GM23338 (cell line): ENCODE measurements at regions not wholly inside any gene's neighbourhood (a gene's known extent, or its start where the extent isn't known, plus 50 kb on each side); places are given as distances from the start of the nearest gene placed in this dataset.

Experiments used
- ATAC-seq: fragments of 200-7000 bp; cut with Tn5 transposase; 3 replicates; pipeline ENCODE4 v1.9.1; 2020
- DNase-seq: peaks from one replicate; pipeline ENCODE4 v3.0.0-alpha.2; 2015; ENCODE audit warnings: low spot score
- H2AFZ ChIP-seq: fragments of 200-600 bp; sonication (generic); 2 replicates; pipeline ENCODE4 v1.8.0; 2016; ENCODE audit warnings: antibody characterized with exemption, mild to moderate bottlenecking, moderate library complexity
- H3F3A ChIP-seq: fragments of 200-600 bp; sonication (generic); replicated peaks from 2 replicates; pipeline ENCODE4 v1.8.0; 2017; ENCODE audit warnings: antibody characterized with exemption, mixed run types, low read depth
- H3K27ac ChIP-seq: fragments of 200-600 bp; sonication (generic); 2 replicates; pipeline ENCODE4 v1.6.1; 2016; ENCODE audit warnings: low read depth
- H3K27me3 ChIP-seq: fragments of 200-600 bp; sonication (generic); 2 replicates; pipeline ENCODE4 v1.8.0; 2016; ENCODE audit warnings: mild to moderate bottlenecking, mixed run types, moderate library complexity; ENCODE audit not compliant: insufficient read depth
- H3K36me3 ChIP-seq: fragments of 200-600 bp; sonication (generic); 2 replicates; pipeline ENCODE4 v1.8.0; 2016; ENCODE audit warnings: mild to moderate bottlenecking; ENCODE audit not compliant: insufficient read depth
- H3K4me1 ChIP-seq: fragments of 200-600 bp; sonication (generic); 2 replicates; pipeline ENCODE4 v1.8.0; 2016; ENCODE audit warnings: mild to moderate bottlenecking, moderate library complexity; ENCODE audit not compliant: insufficient read depth
- H3K4me2 ChIP-seq: fragments of 200-600 bp; sonication (generic); 2 replicates; pipeline ENCODE4 v1.7.1; 2017; ENCODE audit warnings: mixed run types
- H3K4me3 ChIP-seq: fragments of 200-600 bp; sonication (generic); 2 replicates; pipeline ENCODE4 v1.6.1; 2016; ENCODE audit warnings: mixed run types
- H3K79me2 ChIP-seq: fragments of 200-600 bp; sonication (generic); replicated peaks from 2 replicates; pipeline ENCODE4 v1.8.0; 2017; ENCODE audit warnings: mild to moderate bottlenecking; ENCODE audit not compliant: insufficient read depth
- H3K9me2 ChIP-seq: fragments of 200-600 bp; sonication (generic); 2 replicates; pipeline ENCODE4 v1.8.0; 2017; ENCODE audit not compliant: insufficient read depth
- H4K20me1 ChIP-seq: fragments of 200-600 bp; sonication (generic); replicated peaks from 2 replicates; pipeline ENCODE4 v1.8.0; 2017; ENCODE audit warnings: mild to moderate bottlenecking; ENCODE audit not compliant: insufficient read depth
- H3K27ac Mint-ChIP-seq: 2 replicates; pipeline ENCODE4 v1.8.0; 2020; ENCODE audit warnings: inconsistent platforms, mild to moderate bottlenecking, moderate library complexity, mixed read lengths
- H3K27me3 Mint-ChIP-seq: 3 replicates; pipeline ENCODE4 v1.8.0; 2022; ENCODE audit warnings: low read depth, mild to moderate bottlenecking, moderate library complexity, mixed read lengths, inconsistent platforms; ENCODE audit not compliant: insufficient read depth, poor library complexity
- H3K36me3 Mint-ChIP-seq: 3 replicates; pipeline ENCODE4 v1.8.0; 2021; ENCODE audit warnings: low read depth, mild to moderate bottlenecking, inconsistent platforms, moderate library complexity, mixed read lengths
- H3K4me1 Mint-ChIP-seq: 3 replicates; pipeline ENCODE4 v1.8.0; 2020; ENCODE audit warnings: mild to moderate bottlenecking, inconsistent platforms, mixed read lengths
- H3K4me3 Mint-ChIP-seq: 3 replicates; pipeline ENCODE4 v1.8.0; 2021; ENCODE audit warnings: moderate library complexity, mild to moderate bottlenecking, inconsistent platforms, mixed read lengths
- H3K9me3 Mint-ChIP-seq: 3 replicates; pipeline ENCODE4 v1.8.0; 2020; ENCODE audit warnings: moderate library complexity, mild to moderate bottlenecking, inconsistent platforms, mixed read lengths
- CREB1 ChIP-seq: fragments of 250-450 bp; sonication (Bioruptor Pico); IDR thresholded peaks from 2 replicates; pipeline ENCODE4 v1.5.0; 2020; ENCODE audit warnings: low read depth, mild to moderate bottlenecking, moderate library complexity
- EZH2phosphoT487 ChIP-seq: fragments of 200-600 bp; sonication (generic); IDR thresholded peaks from one replicate; pipeline ENCODE4 v1.8.1; 2018; ENCODE audit warnings: antibody characterized with exemption; ENCODE audit not compliant: unreplicated experiment
- NANOG ChIP-seq: IDR thresholded peaks from 2 replicates; pipeline ENCODE4 v1.6.1; 2016; ENCODE audit warnings: antibody characterized with exemption, borderline replicate concordance
- POLR2AphosphoS5 ChIP-seq: IDR thresholded peaks from 2 replicates; pipeline ENCODE4 v1.6.1; 2016; ENCODE audit warnings: antibody characterized with exemption, low read depth
- STAT1 ChIP-seq: IDR thresholded peaks from one replicate; pipeline ENCODE4 v1.6.1; 2016; ENCODE audit warnings: antibody characterized with exemption; ENCODE audit not compliant: unreplicated experiment
- ZNF114 ChIP-seq: fragments of 250-450 bp; sonication (Bioruptor Pico); IDR thresholded peaks from 2 replicates; pipeline ENCODE4 v1.5.0; 2020; ENCODE audit warnings: mild to moderate bottlenecking, moderate library complexity
- ZNF331 ChIP-seq: fragments of 250-450 bp; sonication (Bioruptor Pico); IDR thresholded peaks from 2 replicates; pipeline ENCODE4 v1.5.0; 2020; ENCODE audit warnings: low read depth, mild to moderate bottlenecking, moderate library complexity
- TF ChIP-seq, protein P1 (sequence below): fragments of 250-450 bp; sonication (Bioruptor Pico); IDR thresholded peaks from 2 replicates; pipeline ENCODE4 v1.5.0; 2020; ENCODE audit warnings: mild to moderate bottlenecking, moderate library complexity

DNA sequence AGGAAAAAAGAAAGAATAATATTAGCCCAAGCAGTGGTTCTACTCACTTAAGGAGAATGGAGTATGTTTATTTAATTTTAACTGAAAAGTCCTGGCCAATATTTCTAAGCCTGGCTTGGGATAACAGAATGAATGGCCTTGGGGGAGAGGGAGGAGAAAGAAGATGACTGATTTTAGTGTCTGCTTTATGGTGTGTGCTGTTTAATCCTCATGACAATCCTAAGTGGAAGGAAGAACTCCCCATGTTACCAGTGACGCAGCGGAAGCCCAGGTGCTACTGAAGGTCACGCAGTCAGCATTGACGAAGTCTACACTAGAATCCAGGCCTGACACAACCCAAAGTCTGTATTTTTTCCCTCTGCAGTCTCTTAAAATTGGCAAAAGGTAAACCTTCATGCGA lies 50.5 kb downstream of the PALM2AKAP2 start:
- H3K4me1 Mint-ChIP-seq = no peaks in the 10 kb centered on the region
- Histone ChIP-seq H3K79me2 (no peaks in the 10 kb centered on the region), H3K4me3 (no peak overlapping the region), H3K4me1 (no peaks in the 10 kb centered on the region), H2AFZ (no peak overlapping the region), H4K20me1 (no peaks in the 10 kb centered on the region), H3K27ac (no peak overlapping the region), H3K36me3 (no peaks in the 10 kb centered on the region), H3K4me2 (no peak overlapping the region), H3K9me2 (0 out of 2 replicates have a peak, but pooled peaks cover 2% of the 10 kb centered on the region), H3K27me3 (no peaks in the 10 kb centered on the region), H3F3A (no peaks in the 10 kb centered on the region)
- no peak overlapping the region; the same call in 1 of the 2 replicates for H3K27ac Mint-ChIP-seq
- H3K27me3 Mint-ChIP-seq = no peaks in the 10 kb centered on the region
- DNase-seq = no peak
- ATAC-seq = no peak
- peaks cover 18% of the 10 kb centered on the region for H3K9me3 Mint-ChIP-seq
- no peak for TF ChIP-seq POLR2AphosphoS5
- no peak for TF ChIP-seq EZH2phosphoT487
- TF ChIP-seq ZNF331 (CRISPR knock-in tag) = no peak
- TF ChIP-seq NANOG = no peak
- no peak for TF ChIP-seq CREB1 (CRISPR knock-in tag)
- no peak for TF ChIP-seq ZNF114 (CRISPR knock-in tag)
- H3K36me3 Mint-ChIP-seq = peaks cover 8% of the 10 kb centered on the region; the same call in 2 of the 3 replicates
- no peak overlapping the region for H3K4me3 Mint-ChIP-seq

DNA sequence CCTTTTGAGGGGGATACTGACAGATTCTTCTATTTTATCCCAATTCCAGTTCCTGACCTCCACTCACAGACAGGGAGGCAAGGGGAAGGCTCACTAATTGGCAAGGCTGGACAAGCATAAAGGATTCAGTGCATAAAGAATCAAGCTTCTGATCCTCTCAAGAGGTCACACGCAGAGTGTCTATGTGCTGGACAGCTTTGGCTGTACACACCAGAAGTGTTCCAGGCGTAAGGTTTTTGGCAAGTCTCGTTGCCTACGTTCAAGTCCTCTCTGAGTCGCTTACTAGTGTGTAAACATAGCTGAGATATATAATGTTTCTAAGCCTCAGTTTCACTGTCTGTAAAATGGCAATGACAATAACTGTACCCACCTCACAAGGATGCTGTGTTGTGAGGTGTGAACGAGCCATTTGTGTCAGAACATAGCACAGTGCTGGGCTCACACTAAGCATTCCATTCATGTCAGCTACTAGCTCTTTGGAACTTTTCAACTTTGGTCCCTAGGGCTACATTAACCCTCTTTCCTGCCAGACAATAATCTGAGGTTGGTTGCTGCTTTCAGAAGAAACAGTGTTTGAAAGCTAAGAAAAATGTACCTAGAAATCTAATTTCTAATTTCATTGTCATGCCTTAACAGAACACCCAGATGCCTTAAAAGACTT lies 52.1 kb downstream of the PALM2AKAP2 start:
- Histone ChIP-seq H2AFZ (no peak overlapping the region), H3K4me2 (no peak overlapping the region), H3K4me1 (no peaks in the 10 kb centered on the region), H3K36me3 (no peaks in the 10 kb centered on the region), H3K79me2 (no peaks in the 10 kb centered on the region), H3K27ac (no peak overlapping the region), H3K27me3 (no peaks in the 10 kb centered on the region), H3K4me3 (no peak overlapping the region), H3F3A (no peaks in the 10 kb centered on the region), H4K20me1 (no peaks in the 10 kb centered on the region), H3K9me2 (0 out of 2 replicates have a peak, but pooled peaks cover 2% of the 10 kb centered on the region)
- DNase-seq (no peak), ATAC-seq (no peak)
- Mint-ChIP-seq H3K36me3 (peaks cover 11% of the 10 kb centered on the region; the same call in 2 of the 3 replicates), H3K27me3 (no peaks in the 10 kb centered on the region), H3K9me3 (peaks cover 26% of the 10 kb centered on the region), H3K27ac (no peak overlapping the region), H3K4me1 (no peaks in the 10 kb centered on the region), H3K4me3 (no peak overlapping the region)
- TF ChIP-seq, protein P1, sequence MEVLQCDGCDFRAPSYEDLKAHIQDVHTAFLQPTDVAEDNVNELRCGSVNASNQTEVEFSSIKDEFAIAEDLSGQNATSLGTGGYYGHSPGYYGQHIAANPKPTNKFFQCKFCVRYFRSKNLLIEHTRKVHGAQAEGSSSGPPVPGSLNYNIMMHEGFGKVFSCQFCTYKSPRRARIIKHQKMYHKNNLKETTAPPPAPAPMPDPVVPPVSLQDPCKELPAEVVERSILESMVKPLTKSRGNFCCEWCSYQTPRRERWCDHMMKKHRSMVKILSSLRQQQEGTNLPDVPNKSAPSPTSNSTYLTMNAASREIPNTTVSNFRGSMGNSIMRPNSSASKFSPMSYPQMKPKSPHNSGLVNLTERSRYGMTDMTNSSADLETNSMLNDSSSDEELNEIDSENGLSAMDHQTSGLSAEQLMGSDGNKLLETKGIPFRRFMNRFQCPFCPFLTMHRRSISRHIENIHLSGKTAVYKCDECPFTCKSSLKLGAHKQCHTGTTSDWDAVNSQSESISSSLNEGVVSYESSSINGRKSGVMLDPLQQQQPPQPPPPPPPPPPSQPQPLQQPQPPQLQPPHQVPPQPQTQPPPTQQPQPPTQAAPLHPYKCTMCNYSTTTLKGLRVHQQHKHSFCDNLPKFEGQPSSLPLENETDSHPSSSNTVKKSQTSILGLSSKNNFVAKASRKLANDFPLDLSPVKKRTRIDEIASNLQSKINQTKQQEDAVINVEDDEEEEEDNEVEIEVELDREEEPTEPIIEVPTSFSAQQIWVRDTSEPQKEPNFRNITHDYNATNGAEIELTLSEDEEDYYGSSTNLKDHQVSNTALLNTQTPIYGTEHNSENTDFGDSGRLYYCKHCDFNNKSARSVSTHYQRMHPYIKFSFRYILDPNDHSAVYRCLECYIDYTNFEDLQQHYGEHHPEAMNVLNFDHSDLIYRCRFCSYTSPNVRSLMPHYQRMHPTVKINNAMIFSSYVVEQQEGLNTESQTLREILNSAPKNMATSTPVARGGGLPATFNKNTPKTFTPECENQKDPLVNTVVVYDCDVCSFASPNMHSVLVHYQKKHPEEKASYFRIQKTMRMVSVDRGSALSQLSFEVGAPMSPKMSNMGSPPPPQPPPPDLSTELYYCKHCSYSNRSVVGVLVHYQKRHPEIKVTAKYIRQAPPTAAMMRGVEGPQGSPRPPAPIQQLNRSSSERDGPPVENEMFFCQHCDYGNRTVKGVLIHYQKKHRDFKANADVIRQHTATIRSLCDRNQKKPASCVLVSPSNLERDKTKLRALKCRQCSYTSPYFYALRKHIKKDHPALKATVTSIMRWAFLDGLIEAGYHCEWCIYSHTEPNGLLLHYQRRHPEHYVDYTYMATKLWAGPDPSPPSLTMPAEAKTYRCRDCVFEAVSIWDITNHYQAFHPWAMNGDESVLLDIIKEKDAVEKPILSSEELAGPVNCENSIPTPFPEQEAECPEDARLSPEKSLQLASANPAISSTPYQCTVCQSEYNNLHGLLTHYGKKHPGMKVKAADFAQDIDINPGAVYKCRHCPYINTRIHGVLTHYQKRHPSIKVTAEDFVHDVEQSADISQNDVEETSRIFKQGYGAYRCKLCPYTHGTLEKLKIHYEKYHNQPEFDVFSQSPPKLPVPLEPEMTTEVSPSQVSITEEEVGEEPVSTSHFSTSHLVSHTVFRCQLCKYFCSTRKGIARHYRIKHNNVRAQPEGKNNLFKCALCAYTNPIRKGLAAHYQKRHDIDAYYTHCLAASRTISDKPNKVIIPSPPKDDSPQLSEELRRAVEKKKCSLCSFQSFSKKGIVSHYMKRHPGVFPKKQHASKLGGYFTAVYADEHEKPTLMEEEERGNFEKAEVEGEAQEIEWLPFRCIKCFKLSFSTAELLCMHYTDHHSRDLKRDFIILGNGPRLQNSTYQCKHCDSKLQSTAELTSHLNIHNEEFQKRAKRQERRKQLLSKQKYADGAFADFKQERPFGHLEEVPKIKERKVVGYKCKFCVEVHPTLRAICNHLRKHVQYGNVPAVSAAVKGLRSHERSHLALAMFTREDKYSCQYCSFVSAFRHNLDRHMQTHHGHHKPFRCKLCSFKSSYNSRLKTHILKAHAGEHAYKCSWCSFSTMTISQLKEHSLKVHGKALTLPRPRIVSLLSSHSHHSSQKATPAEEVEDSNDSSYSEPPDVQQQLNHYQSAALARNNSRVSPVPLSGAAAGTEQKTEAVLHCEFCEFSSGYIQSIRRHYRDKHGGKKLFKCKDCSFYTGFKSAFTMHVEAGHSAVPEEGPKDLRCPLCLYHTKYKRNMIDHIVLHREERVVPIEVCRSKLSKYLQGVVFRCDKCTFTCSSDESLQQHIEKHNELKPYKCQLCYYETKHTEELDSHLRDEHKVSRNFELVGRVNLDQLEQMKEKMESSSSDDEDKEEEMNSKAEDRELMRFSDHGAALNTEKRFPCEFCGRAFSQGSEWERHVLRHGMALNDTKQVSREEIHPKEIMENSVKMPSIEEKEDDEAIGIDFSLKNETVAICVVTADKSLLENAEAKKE (CRISPR knock-in tag) = no peak
- TF ChIP-seq STAT1 (no peak), CREB1 (CRISPR knock-in tag) (no peak)
